Peyer's patch (tissue), 4 donors: ENCODE measurements at regions not wholly inside any gene's neighbourhood (a gene's known extent, or its start where the extent isn't known, plus 50 kb on each side); places are given as distances from the start of the nearest gene placed in this dataset.

ENCODE experiments used
- DNase-seq, 3 donors: peaks; one replicate each; pipeline ENCODE4 v3.0.0-alpha.2; 2017 to 2019
- H3K27ac ChIP-seq, 4 donors: fragments of 200-600 bp; sonication (generic); one replicate each; pipeline ENCODE4 v1.5.1; 2016 to 2019
- H3K27me3 ChIP-seq, 2 donors: fragments of 200-600 bp; sonication (generic); one replicate each; pipeline ENCODE4 v1.5.1; 2019
- H3K36me3 ChIP-seq, 3 donors: fragments of 200-600 bp; sonication (generic); one replicate each; pipeline ENCODE4 v1.5.1; 2016 to 2019
- H3K4me1 ChIP-seq, 4 donors: fragments of 200-600 bp; sonication (generic); one replicate each; pipeline ENCODE4 v1.5.1; 2016 to 2019
- H3K4me3 ChIP-seq, 4 donors: fragments of 200-600 bp; sonication (generic); 1 replicate in 3 of 4; 2 replicates in 1 of 4; pipeline ENCODE4 v1.5.1; 2016 to 2019; ENCODE audit warnings: mild to moderate bottlenecking in 1 of 4
- H3K9me3 ChIP-seq, 4 donors: fragments of 200-600 bp; sonication (generic); one replicate each; pipeline ENCODE4 v1.5.1; 2016 to 2019; ENCODE audit warnings: mild to moderate bottlenecking in 1 of 4
- CTCF ChIP-seq, 6 experiments: fragments of 450-650 bp in 4 of 6; fragments of 200-600 bp in 2 of 6; sonication (generic) in 1 of 6; IDR thresholded peaks; one replicate each; pipeline ENCODE4 v1.5.1; 2017 to 2019; ENCODE audit warnings: antibody characterized with exemption in 6 of 6, mild to moderate bottlenecking in 3 of 6, moderate library complexity in 1 of 6
- POLR2A ChIP-seq, 2 donors: fragments of 450-650 bp; IDR thresholded peaks; one replicate each; pipeline ENCODE4 v1.5.1; 2017; ENCODE audit warnings: antibody characterized with exemption in 2 of 2, mild to moderate bottlenecking in 2 of 2, moderate library complexity in 2 of 2

GRCh38 chr13:65479692-65480091 is 1750.4 kb downstream of the PCDH9 start:
- no peaks in the 10 kb centered on the region for H3K4me1 ChIP-seq
- H3K27me3 ChIP-seq, result no peaks in the 10 kb centered on the region
- no peaks in the 10 kb centered on the region for H3K9me3 ChIP-seq
- no peaks in the 10 kb centered on the region for H3K36me3 ChIP-seq
- TF ChIP-seq CTCF (IDR thresholded peaks at IDR 0.05), result no peak
- TF ChIP-seq POLR2A (IDR thresholded peaks at IDR 0.05), result no peak
- no peak overlapping the region for H3K27ac ChIP-seq
- DNase-seq, result no peak
- no peak overlapping the region for H3K4me3 ChIP-seq

GRCh38 chr13:65473196-65473595 is 1756.9 kb downstream of the PCDH9 start:
- H3K27me3 ChIP-seq, result no peaks in the 10 kb centered on the region
- DNase-seq, result no peak
- H3K4me1 ChIP-seq, result no peaks in the 10 kb centered on the region
- TF ChIP-seq CTCF (IDR thresholded peaks at IDR 0.05) (no peak), POLR2A (IDR thresholded peaks at IDR 0.05) (no peak)
- H3K27ac ChIP-seq, result no peak overlapping the region
- no peak overlapping the region for H3K4me3 ChIP-seq
- H3K36me3 ChIP-seq, result no peaks in the 10 kb centered on the region
- no peaks in the 10 kb centered on the region for H3K9me3 ChIP-seq

- no peak overlapping the region for H3K4me3 ChIP-seq
- H3K36me3 ChIP-seq, result no peaks in the 10 kb centered on the region
- H3K9me3 ChIP-seq, result no peaks in the 10 kb centered on the region
- H3K4me1 ChIP-seq, result no peaks in the 10 kb centered on the region
- H3K27me3 ChIP-seq, result no peaks in the 10 kb centered on the region
- no peak for TF ChIP-seq CTCF (IDR thresholded peaks at IDR 0.05)
- no peak for TF ChIP-seq POLR2A (IDR thresholded peaks at IDR 0.05)
- DNase-seq, result no peak
- H3K27ac ChIP-seq, result no peak overlapping the region
Measured at GRCh38 chr13:65472336-65472735, 1757.8 kb downstream of the PCDH9 start.

- Histone ChIP-seq H3K27ac (no peak overlapping the region), H3K4me1 (no peaks in the 10 kb centered on the region), H3K9me3 (no peaks in the 10 kb centered on the region), H3K4me3 (no peak overlapping the region), H3K36me3 (no peaks in the 10 kb centered on the region), H3K27me3 (no peaks in the 10 kb centered on the region)
- TF ChIP-seq CTCF (IDR thresholded peaks at IDR 0.05) (no peak), POLR2A (IDR thresholded peaks at IDR 0.05) (no peak)
- DNase-seq, result no peak
Measured at GRCh38 chr13:65470781-65471180, 1759.4 kb downstream of the PCDH9 start.

- Histone ChIP-seq H3K9me3 (no peaks in the 10 kb centered on the region), H3K4me1 (no peaks in the 10 kb centered on the region), H3K27ac (no peak overlapping the region), H3K36me3 (no peaks in the 10 kb centered on the region), H3K4me3 (no peak overlapping the region), H3K27me3 (no peaks in the 10 kb centered on the region)
- no peak for TF ChIP-seq CTCF (IDR thresholded peaks at IDR 0.05)
- TF ChIP-seq POLR2A (IDR thresholded peaks at IDR 0.05), result no peak
- DNase-seq, result no peak
Measured at GRCh38 chr13:65468628-65469027, 1761.5 kb downstream of the PCDH9 start.

- TF ChIP-seq POLR2A (IDR thresholded peaks at IDR 0.05) (no peak), CTCF (IDR thresholded peaks at IDR 0.05) (no peak)
- no peak for DNase-seq
- H3K27me3 ChIP-seq, result no peaks in the 10 kb centered on the region
- no peaks in the 10 kb centered on the region for H3K9me3 ChIP-seq
- no peaks in the 10 kb centered on the region for H3K36me3 ChIP-seq
- no peak overlapping the region for H3K4me3 ChIP-seq
- no peaks in the 10 kb centered on the region for H3K4me1 ChIP-seq
- H3K27ac ChIP-seq, result no peak overlapping the region
Measured at GRCh38 chr13:65461590-65461989, 1768.5 kb downstream of the PCDH9 start.
